Gastrocnemius medialis (tissue), 4 donors: ENCODE measurements at regions not wholly inside any gene's neighbourhood (a gene's known extent, or its start where the extent isn't known, plus 50 kb on each side); places are given as distances from the start of the nearest gene placed in this dataset.
"Not testable (repeated sequence)": the region's sequence is repeated elsewhere in the genome, so short reads cannot be mapped to it uniquely, and the experiment has no call there.

Experiments used
- POLR2A ChIP-seq, 2 donors: fragments of 450-650 bp; IDR thresholded peaks; one replicate each; pipeline ENCODE4 v1.6.1; 2017; ENCODE audit warnings: antibody characterized with exemption in 2 of 2, mild to moderate bottlenecking in 2 of 2, moderate library complexity in 2 of 2
- TF ChIP-seq, protein P1 (sequence below), 5 experiments: fragments of 450-650 bp in 3 of 5; fragments of 200-600 bp in 2 of 5; sonication (generic) in 2 of 5; IDR thresholded peaks in 4 of 5; conservative IDR thresholded peaks in 1 of 5; 1 replicate in 4 of 5; 2 replicates in 1 of 5; pipeline ENCODE4 v1.5.1; 2016 to 2019; ENCODE audit warnings: antibody characterized with exemption in 5 of 5, mild to moderate bottlenecking in 3 of 5, moderate library complexity in 3 of 5

GRCh38 chr1:120529475-120530089, 114.7 kb downstream of the NBPF8 start:
- TF ChIP-seq, protein P1, sequence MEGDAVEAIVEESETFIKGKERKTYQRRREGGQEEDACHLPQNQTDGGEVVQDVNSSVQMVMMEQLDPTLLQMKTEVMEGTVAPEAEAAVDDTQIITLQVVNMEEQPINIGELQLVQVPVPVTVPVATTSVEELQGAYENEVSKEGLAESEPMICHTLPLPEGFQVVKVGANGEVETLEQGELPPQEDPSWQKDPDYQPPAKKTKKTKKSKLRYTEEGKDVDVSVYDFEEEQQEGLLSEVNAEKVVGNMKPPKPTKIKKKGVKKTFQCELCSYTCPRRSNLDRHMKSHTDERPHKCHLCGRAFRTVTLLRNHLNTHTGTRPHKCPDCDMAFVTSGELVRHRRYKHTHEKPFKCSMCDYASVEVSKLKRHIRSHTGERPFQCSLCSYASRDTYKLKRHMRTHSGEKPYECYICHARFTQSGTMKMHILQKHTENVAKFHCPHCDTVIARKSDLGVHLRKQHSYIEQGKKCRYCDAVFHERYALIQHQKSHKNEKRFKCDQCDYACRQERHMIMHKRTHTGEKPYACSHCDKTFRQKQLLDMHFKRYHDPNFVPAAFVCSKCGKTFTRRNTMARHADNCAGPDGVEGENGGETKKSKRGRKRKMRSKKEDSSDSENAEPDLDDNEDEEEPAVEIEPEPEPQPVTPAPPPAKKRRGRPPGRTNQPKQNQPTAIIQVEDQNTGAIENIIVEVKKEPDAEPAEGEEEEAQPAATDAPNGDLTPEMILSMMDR (IDR thresholded peaks at IDR 0.05 in 4 of 5, conservative IDR thresholded peaks at IDR 0.05 in 1 of 5) = not testable (repeated sequence)
- not testable (repeated sequence) for TF ChIP-seq POLR2A (IDR thresholded peaks at IDR 0.05)
